ENCODE measurements at regions not wholly inside any gene's neighbourhood (a gene's known extent, or its start where the extent isn't known, plus 50 kb on each side); places are given as distances from the start of the nearest gene placed in this dataset.
"Not testable (repeated sequence)": the region's sequence is repeated elsewhere in the genome, so short reads cannot be mapped to it uniquely, and the experiment has no call there.

DNA sequence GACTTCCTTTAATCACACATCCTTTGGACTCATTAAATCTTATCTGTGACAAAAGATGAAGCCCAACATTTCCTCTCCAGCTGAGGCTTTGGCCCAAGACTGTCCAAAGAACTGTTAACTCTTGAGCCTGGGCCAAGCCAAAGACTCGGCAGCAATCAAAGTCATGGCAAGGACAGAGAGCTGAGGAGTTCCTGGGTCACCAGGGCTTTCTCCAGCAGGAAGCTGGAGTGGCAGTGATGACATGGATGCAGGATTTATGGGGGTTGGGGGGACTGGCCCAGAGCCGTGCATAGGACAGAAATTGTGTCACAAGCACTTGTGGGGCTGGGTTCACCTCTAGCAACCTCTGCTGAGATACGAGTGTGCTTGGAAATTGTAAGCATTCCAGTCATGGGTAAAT is 440.3 kb downstream of the PLK2 start:
- peak; percentile 44 for DNase-seq (ENCODE audit: low spot score)

DNA sequence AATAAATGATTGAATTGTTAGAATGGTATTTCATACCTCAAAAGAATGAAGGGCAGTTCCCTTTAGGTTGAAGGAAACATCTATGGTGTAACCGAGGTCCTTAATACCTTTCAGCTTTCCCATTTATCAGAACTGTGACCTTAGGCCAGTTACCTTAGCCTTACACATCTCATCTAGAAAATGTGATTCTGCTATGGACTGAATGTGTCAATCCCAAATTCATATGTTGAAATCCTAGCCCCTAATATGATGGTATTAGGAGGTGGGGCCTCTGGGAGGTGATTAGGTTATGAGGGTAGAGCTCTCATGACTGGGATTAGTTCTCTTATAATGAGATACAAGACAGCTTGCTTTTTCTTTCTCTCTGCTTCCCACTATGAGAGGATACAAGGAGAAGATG is 441.9 kb downstream of the PLK2 start:
- DNase-seq (ENCODE audit: low spot score): no peak

DNA sequence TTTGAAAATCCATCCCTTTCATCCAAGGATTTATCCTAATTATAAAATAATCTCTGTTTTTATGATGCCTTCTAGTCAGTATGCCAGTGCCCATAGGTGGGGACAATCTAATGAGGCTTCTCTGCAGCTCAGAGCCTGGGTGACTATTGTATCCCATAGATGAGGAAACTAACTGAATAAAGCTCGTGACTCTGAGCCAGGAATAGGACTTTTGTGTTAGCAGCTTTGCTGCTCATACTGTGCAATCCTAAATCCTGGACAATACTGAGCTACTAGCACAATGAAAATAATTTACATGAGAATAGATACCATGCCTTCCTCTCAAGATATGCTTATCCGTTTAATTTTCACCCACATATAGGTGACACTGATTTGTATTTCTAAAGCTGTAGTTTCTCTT is 443.0 kb downstream of the PLK2 start:
- DNase-seq (ENCODE audit: low spot score): no peak

DNA sequence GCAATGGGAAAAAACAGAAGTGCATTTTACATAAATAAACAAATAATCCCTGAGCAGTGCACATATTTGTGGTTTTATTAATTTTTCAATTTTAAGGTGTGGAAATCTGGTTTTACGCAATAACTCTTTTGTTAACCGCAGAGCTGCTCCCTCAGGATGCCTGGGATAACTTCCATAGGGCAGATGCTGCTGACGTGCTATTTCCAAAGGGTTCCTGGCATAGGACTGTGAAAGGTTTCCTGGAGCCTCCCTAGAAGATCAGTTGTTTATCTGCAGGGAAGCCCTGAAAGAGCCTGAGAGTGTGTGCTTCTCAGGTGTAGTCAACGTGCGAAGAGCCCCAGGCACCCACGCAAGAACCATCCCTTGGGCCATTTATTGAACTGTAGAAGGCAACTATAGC is 443.5 kb downstream of the PLK2 start:
- no peak for DNase-seq (ENCODE audit: low spot score)

DNA sequence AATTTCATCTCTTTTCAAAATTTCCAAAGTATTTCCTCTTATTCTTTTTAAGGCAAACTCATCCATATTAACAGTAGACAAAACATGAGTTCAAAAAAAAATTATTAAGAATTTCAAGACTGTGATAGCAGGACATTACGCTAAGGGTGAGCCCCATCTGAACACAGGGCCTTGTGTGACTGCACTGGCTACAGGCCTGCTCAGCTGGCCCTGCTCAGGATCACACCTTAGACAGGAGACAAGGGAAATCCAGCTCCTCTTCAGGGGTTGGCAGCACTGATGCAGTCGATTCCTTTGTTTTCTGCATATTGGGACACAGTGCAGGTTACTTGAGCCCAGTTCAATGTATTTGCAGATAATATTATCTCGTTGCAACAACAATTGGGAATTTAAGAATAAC is 444.7 kb downstream of the PLK2 start:
- DNase-seq (ENCODE audit: low spot score): no peak

DNA sequence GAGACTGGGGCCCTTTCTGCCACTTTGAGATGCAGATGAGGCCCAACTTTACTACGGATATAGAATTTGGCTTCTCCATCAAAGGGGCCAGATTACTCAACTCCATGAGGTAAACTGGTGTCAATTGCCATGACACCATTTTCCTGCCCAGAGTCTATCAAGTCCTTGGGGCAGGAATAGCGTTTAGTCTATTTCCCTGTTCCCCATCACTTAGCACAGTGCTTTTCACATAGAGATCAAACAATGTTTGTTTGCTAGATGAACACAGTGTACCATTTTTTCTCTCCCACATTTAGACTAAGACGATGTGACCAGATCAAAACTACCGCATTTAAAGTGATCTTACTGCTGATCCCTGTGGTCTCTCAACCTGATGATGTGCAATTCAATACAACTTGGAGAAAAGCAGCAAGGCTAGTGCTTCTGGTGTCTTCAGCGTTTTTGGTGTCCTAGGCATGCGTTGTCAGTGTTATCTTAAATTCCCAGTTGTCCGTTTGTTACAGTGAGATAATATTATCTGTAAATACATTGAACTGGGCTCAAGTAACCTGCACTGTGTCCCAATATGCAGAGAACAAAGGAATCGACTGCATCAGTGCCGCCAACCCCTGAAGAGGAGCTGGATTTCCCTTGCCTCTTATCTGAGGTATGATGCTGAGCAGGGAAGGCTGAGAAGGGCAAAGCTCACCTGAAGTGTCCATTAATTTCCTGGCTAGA is 446.2 kb downstream of the PLK2 start:
- DNase-seq (ENCODE audit: low spot score): no peak

DNA sequence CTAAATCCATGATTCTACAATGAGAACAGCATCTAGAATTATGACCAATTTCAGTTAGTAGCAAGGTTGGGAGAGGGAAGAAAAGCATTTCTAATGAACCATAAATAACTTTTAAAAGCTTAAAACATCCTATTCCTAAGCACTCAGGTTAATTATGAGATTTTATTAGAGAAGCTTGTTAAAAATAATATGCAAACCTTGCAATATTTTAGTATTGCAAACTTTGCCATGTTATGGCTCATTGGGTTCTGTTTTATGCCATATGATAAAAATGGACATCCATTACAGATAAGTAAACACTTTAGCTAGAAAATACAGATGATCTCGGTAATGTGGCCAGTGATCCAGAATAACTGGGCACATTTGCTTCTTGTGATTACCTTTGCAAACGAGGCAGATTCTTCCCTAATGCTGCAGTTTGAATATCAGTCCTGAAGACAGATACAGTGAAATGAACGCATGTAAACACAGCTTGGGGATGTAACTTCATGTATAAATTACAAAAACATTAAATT is 447.0 kb downstream of the PLK2 start:
- no peak for DNase-seq (ENCODE audit: low spot score)

DNA sequence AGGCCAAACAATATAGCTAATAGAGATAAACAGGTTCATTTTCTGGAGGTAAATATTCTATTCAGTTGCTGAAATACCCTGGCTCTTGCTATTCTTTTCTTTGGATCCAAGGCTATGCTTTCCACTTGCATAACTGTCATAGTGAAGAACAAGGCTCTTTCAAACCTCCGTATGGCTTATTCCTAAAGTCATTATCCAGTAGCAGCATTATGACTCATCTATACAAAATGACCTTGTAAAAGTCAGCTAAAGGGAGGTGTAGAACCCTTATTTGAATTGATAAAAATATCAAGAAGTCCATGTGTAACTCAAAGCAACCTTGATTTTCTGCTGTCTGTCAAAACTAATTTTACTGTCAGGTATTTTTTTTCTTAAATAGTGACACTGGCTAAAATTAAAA is 447.8 kb downstream of the PLK2 start:
- no peak for DNase-seq (ENCODE audit: low spot score)

DNA sequence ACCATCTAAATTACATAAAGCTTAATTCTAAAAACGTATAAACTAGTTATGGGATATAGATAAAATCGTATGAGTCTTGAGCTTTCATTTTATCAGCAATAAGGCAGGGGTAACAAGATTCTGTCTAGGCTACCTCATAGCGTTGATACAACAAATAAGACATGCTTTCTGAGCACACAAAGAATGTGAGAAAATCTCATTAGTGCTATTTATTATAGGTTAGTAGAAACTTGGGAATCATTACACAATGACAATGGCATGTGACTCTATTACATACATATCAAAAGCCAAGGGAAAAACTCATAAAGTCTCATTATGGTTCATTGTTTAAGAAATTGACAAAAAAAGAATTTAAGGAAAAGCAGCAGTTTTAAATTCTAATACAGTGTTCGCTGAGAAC is 448.6 kb downstream of the PLK2 start:
- DNase-seq (ENCODE audit: low spot score): no peak

DNA sequence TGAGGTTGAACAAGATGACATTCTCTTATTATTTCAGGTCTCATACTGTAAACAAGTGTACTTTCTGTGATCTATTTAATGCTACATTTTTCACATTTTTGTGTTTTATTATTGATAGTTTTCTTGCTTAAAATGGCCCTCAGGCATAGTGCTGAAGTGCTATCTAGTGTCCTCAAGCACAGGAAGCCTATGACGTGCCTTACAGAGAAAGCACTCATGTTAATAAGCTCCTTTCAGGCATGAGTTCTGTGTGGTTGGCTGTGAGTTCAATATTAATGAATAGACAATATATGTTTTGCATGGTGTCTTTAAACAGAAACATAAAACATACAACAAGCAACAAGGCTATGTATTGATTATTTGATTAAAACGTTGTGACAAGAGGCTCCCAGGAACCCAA is 450.1 kb downstream of the PLK2 start:
- DNase-seq (ENCODE audit: low spot score): no peak

DNA sequence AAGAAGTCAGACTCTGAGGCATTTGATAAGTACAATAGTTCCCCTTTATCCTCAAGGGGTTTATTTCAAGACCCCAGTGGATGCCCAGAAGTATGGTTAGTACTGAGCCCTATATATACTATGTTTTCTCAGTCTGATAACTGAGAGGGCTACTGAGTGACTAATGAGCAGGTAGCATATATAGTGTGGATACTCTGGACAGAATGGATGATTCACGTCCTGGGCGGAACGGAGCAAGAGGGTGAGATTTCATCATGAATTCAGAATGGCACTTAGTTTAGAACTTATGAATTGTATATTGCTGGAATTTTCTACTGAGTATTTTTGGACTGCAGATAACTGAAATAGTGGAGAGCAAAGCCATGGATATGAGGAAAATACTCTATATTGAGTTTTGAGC is 457.6 kb downstream of the PLK2 start:
- no peak for DNase-seq (ENCODE audit: low spot score)

DNA sequence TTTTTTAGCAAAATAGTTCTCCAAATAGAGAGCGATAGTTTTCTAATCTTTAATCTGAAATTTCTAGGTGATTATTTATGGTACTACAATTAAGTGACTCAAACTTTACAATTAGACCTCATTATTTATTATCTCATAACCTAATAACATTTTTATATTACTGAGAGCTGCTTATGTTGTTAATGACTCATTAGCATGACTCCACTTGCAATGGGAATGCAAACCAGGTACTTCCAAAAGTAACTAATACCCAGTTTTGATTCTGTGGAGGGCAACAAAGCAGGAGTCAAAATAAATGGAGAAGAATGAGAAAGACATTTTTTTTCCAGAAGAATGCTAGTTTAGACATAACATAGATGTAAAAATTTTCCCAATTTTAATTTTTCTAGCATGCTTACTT is 466.0 kb downstream of the PLK2 start:
- DNase-seq (ENCODE audit: low spot score): no peak

DNA sequence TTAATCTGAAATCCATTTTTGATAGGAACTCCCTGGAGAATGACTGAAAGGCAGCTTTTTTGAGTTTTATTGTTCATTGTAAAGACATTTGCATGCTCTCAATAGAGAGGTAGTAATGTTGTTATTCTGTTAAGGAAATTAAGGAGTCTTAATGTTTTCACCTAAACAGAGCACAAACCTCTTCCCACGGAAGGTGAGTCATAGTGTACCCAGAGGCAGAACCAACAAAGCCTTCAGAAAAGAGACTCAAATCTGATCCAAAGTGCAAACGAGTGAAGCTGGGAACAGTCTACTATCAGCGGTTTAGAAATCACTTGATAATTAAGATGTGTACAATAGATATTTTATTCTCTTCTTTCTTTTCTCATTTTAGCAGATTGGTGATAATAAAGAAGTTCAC is 470.5 kb downstream of the PLK2 start:
- no peak for DNase-seq (ENCODE audit: low spot score)

DNA sequence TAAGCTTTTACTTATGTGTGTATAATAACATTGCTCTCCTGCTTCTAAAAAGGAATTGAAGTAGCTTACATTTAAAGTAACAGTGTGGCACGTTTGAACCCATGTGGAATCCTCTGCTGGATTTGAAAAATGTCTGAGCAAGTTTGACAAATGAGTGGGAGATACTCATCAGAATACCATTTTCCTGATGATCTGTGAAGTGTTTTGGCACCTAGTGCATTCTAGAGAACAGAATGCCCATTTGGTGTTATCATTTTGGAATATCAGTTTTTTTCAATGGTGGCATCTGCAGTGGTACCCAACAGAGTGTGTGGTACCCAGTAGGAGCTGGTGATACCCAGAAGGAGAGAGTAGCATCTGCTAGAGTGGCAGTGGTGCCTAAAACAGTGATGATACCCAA is 471.1 kb downstream of the PLK2 start:
- no peak for DNase-seq (ENCODE audit: low spot score)

DNA sequence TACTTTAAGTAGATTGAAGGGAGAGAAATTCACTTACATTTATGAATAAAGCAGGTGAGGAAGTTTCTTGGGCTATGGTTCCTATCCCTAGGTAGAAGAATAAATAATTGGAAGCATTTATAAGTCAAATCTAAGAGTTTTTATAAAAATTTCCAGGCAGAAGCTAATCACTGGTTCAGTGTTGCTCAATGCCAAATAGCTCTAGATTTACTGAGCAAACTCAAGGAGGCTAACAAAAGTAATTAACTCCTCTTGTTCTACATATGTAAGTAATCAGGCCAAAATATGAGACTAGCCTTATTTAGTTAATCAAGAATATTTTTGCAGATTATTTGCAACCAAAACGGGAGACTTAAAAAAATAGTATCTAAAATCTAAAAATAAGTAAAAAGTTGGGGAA is 472.3 kb downstream of the PLK2 start:
- no peak for DNase-seq (ENCODE audit: low spot score)

DNA sequence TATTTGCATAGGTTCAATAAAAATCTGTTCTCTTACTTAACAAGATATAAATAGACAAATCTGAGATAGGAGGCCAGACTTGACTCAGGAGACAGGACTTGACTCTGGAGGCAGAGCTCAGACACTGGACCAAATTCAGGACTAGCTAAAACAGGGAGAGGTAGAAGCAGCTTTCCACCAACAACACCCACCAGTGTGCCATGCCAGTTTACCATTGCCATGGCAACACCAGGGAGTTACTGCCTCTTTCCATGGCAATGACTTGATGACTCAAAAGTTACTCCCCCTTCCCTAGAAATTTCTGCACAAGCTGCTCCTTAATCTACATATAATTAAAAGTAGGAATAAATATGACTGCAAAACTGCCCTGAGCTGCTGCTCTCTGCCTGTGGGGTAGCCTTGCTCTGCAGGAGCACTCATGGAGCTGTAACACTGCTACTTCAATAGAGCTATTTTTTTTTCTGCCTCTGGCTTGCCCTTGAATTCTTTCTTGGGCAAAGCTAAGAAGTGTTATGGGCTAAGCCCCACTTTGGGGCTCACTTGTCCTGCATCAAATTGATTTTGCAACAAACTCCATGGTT is 473.0 kb downstream of the PLK2 start:
- no peak for DNase-seq (ENCODE audit: low spot score)

DNA sequence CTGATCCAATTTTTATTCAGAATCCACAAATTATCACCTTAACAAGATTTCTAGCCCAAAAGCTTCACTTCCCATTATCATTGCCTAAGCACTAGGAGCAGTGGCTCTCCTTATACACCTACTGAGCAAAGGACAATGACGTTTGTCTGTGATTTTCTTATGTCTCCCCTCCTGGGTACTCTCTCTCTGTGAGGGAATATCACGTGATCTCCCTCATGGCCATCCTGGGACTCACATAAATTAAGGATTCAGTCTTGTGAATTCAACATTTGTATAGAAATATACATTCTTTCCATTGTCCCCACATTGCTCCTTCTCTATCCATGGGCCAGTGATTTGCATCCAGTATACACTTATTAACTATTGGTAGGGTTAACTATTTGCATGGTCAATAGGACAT is 476.5 kb downstream of the PLK2 start:
- no peak for DNase-seq (ENCODE audit: low spot score)

DNA sequence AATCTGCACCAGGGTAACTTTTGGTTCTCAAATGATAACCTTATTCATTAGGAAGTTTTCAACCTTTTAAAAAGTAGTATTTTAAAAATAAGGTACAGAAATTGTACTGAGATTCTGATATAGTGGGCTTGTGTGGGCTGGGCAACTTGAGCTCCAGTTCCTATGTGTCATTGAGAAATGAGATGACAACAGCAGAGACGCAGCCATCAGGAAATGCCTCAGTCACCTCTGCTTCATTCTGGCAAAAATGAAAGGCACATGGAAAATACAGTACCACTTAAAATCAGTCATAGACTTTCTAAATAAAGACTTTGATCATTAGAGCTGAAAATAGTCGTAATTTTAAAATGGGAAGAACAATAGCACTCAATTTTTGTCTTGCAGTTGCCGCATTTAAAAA is 480.2 kb downstream of the PLK2 start:
- no peak for DNase-seq (ENCODE audit: low spot score)

DNA sequence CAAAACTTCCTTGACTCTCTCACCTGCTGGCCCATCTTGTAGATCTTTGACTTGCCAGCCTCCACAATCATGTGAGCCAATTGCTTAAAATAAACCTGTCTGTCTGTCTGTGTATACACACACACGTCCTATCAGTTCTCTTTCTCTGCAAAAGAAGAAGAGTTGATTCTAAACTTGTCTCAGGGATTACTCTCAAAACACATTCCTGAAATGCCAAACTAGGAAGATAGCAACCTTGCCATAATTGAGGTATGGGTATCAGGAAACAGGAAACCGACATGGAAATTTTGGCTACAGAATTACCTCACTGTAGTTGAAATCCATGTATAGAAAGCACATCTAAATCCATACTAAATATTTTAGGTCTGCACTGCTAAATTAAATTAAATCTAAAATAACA is 483.4 kb downstream of the PLK2 start:
- no peak for DNase-seq (ENCODE audit: low spot score)

DNA sequence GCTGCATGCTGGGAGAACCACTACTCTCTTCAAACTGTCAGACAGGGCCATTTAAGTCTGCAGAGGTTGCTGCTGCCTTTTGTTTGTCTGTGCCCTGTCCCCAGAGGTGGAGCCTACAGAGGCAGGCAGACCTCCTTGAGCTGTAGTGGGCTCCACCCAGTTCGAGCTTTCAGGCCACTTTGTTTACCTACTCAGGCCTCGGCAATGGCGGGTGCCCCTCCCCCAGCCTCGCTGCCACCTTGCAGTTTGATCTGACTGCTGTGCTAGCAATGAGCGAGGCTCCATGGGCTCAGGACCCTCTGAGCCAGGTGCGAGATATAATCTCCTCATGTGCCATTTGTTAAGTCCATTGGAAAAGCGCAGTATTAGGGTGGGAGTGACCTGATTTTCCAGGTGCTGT is 487.8 kb downstream of the PLK2 start:
- DNase-seq (ENCODE audit: low spot score): not testable (repeated sequence)

DNA sequence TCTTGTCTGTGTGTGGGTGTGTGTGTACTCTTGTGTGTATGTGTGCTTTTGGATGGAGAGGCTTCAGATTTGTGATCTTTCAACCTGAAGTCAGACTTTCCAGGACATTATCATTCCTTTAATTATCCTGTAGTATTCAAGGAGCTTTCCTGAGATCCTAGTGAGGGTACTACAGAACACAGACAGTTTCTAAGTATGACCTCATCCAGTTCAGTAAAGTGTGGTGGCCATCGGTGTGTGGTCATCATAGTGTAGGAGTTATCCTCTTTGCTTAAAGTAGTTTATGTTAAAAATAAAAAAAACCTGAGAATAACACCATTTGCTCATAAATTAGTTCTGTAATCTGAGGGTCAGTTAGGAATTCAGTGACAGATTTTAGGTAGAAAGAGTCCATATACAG is 478.0 kb upstream of the ACTBL2 start:
- DNase-seq (ENCODE audit: low spot score): no peak

DNA sequence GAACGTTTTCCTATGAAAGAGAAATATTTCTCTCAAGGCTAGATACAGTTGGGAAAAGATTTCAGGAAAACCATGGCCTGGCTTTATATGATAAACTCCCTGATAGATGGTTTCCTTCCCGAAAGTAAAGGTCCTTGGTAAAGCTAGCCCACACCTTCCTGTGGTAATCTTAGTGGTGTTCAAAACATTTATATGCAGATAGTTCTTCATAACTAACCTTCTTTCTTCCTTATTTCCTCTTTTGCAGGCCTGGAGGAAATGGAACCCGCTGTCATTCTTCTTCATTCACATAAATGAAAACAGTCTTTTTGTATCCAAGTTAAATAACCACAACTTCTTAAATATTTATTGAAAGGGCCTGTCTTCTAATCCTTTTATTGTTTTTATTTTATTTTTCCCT is 474.0 kb upstream of the ACTBL2 start:
- no peak for DNase-seq (ENCODE audit: low spot score)

DNA sequence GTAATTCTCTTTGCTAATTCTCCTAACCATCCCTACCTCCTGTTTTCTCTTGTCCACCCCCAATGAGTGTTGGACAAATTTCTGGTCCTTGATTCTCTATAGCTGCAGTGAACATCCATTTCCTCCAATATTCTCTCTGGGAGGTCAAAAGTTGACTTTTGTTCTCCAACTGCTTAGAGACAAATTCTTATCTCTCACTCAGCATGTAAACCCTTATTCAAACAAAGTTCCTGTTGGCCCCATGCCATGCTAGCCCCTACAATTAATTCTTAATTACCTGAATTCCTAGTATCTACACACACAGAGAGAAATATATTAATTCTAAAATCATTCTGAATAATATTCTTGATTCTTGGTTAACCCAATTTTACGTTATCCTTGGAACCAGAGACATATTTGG is 472.9 kb upstream of the ACTBL2 start:
- no peak for DNase-seq (ENCODE audit: low spot score)

DNA sequence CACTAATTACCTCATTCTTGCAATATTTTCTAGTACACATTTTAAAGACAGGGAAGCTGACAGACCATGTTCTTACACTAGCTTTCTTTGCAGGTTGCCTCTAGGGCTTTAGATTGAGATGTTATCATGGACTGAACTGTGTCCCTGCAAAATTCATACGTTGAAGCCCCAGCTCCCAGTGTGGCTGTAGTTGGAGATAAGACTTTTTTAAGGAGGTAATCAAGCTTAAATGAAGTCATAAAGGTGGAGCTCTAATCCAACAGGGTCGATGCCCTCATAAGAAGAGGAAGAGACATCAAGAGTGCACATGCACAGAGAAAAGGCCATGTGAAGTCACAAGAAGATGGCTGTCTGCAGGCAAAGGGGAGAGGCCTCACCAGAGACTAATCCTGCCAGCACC is 471.2 kb upstream of the ACTBL2 start:
- DNase-seq (ENCODE audit: low spot score): no peak
